Psoas muscle (tissue), 7 donors: ENCODE measurements at regions not wholly inside any gene's neighbourhood (a gene's known extent, or its start where the extent isn't known, plus 50 kb on each side); places are given as distances from the start of the nearest gene placed in this dataset.

Experiments used
- ATAC-seq, 4 donors: fragments of 200-7000 bp; cut with Tn5 transposase; one replicate each; pipeline ENCODE4 v1.9.1; 2020; ENCODE audit warnings: moderate library complexity in 3 of 4, mild to moderate bottlenecking in 2 of 4
- DNase-seq, 2 donors: peaks; one replicate each; pipeline ENCODE4 v3.0.0-alpha.2; 2020
- H3K27ac ChIP-seq: fragments of 200-600 bp; one replicate; pipeline ENCODE4 v1.8.0; 2022
- H3K27me3 ChIP-seq, 3 donors: fragments of 200-600 bp in 1 of 3; one replicate each; pipeline versions ENCODE4 v1.6.1 to v1.8.0; 2013 to 2022; ENCODE audit warnings: low read length in 2 of 3, mild to moderate bottlenecking in 2 of 3, moderate library complexity in 1 of 3; ENCODE audit not compliant: insufficient read depth in 3 of 3
- H3K36me3 ChIP-seq, 2 donors: fragments of 200-600 bp in 1 of 2; one replicate each; pipeline versions ENCODE4 v1.6.1 to v1.8.0; 2013 to 2022; ENCODE audit warnings: low read depth in 1 of 2, mild to moderate bottlenecking in 1 of 2, moderate library complexity in 1 of 2; ENCODE audit not compliant: insufficient read depth in 1 of 2
- H3K4me1 ChIP-seq: fragments of 200-600 bp; one replicate; pipeline ENCODE4 v1.8.0; 2022
- H3K4me3 ChIP-seq: fragments of 200-600 bp; one replicate; pipeline ENCODE4 v1.8.0; 2022; ENCODE audit warnings: mild to moderate bottlenecking
- H3K9me3 ChIP-seq: fragments of 200-600 bp; one replicate; pipeline ENCODE4 v1.8.0; 2022
- WGBS, 3 donors: extraction: QIAGEN DNeasy Blood & Tissue Kit; methylation state at CpG; one replicate each; pipeline versions ENCODE4 v1.1.6 to v1.1.7; 2013; 5-methylcytosine and 5-hydroxymethylcytosine counted together
- intact Hi-C, 2 donors: fragments of 100-400 bp; cut with DNase I; formaldehyde crosslinking; loops; one replicate each; pipeline versions ENCODE4 v1.11.0 to v1.14.2; 2022
- TF ChIP-seq, protein P1 (sequence below): fragments of 200-600 bp; IDR thresholded peaks from one replicate; pipeline ENCODE4 v1.8.0; 2022; ENCODE audit warnings: antibody characterized with exemption
- donor health status: healthy with polysubstance abuse.
- donor health status: DM: no; HTN: no; CAD: no; lungs with moderate emphysema.
- donor health status: Bipolar disorder and iron deficiency.
- donor health status: healthy.
- donor health status: DM: yes; HTN: yes; CAD: no.
- donor health status: DM: no; HTN: no; CAD: no.
- donor health status: DM: yes; HTN: yes; CAD: no.

- TF ChIP-seq, protein P1, sequence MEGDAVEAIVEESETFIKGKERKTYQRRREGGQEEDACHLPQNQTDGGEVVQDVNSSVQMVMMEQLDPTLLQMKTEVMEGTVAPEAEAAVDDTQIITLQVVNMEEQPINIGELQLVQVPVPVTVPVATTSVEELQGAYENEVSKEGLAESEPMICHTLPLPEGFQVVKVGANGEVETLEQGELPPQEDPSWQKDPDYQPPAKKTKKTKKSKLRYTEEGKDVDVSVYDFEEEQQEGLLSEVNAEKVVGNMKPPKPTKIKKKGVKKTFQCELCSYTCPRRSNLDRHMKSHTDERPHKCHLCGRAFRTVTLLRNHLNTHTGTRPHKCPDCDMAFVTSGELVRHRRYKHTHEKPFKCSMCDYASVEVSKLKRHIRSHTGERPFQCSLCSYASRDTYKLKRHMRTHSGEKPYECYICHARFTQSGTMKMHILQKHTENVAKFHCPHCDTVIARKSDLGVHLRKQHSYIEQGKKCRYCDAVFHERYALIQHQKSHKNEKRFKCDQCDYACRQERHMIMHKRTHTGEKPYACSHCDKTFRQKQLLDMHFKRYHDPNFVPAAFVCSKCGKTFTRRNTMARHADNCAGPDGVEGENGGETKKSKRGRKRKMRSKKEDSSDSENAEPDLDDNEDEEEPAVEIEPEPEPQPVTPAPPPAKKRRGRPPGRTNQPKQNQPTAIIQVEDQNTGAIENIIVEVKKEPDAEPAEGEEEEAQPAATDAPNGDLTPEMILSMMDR, result no peak
- ATAC-seq, result no peak
- Histone ChIP-seq H3K27ac (no peak overlapping the region), H3K27me3 (no peaks in the 10 kb centered on the region), H3K4me3 (no peak overlapping the region), H3K36me3 (no peaks in the 10 kb centered on the region), H3K9me3 (no peaks in the 10 kb centered on the region), H3K4me1 (no peaks in the 10 kb centered on the region)
- no peak for DNase-seq
- intact Hi-C loops, result no loop called here
- WGBS, 3 donors, result 84 to 88% (median 84%) methylated on average over 4 of the region's 4 CpGs
These were observed 711.1 kb upstream of the SEL1L start for GRCh38 chr14:82244791-82245190.

DNA sequence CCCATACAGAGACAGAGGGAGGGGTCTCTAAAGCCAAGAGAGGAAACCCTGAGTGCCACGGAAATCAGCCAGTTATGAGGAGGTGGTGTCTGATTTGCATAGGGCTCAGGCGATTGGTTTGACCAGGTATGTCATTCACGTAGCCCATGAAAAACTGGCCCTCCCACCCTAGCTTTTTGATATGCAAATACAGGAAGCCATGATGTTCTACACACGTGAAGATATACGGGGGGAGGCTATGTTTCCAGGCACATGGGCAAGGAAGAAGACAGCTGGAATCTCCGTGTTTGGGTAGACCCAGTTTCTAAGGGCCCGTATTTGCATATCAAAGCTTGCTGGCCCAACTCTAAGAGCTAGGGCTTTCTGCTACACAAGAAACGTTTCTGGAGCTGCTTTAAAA, 717.8 kb upstream of the SEL1L start:
- H3K36me3 ChIP-seq, result no peaks in the 10 kb centered on the region
- no peak overlapping the region for H3K4me3 ChIP-seq
- H3K4me1 ChIP-seq, result no peaks in the 10 kb centered on the region
- DNase-seq, result no peak
- intact Hi-C loops, result no loop called here
- no peaks in the 10 kb centered on the region for H3K9me3 ChIP-seq
- no peaks in the 10 kb centered on the region for H3K27me3 ChIP-seq
- TF ChIP-seq, protein P1, result no peak
- no peak for ATAC-seq
- H3K27ac ChIP-seq, result no peak overlapping the region
- WGBS, 3 donors, result 73 to 86% (median 74%) methylated on average over 8 of the region's 8 CpGs

- H3K27ac ChIP-seq, result no peak overlapping the region
- DNase-seq (no peak), ATAC-seq (no peak)
- no peaks in the 10 kb centered on the region for H3K4me1 ChIP-seq
- TF ChIP-seq, protein P1, result no peak
- no peak overlapping the region for H3K4me3 ChIP-seq
- no peaks in the 10 kb centered on the region for H3K36me3 ChIP-seq
- H3K9me3 ChIP-seq, result no peaks in the 10 kb centered on the region
- intact Hi-C loops, result no loop called here
- H3K27me3 ChIP-seq, result no peaks in the 10 kb centered on the region
These were observed 736.6 kb upstream of the SEL1L start for GRCh38 chr14:82270286-82270685.

DNA sequence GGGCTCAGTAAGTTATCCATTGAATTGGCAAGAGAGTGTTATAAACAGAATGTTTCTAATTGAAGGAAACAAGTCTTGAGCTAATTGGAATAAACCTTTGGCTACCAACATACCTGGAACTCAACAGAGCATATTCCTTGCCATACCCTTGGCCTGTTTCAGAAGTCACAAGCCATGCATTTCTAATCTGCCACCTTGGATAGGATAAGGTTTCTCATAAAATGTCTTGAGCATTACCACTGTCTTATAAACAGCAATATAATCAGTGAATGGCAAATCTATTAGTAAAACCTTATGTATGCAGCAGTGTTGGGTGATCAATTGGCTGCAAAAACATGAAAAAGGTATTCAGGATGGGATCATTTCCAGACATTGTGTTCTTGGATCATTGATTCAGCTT, 765.2 kb upstream of the SEL1L start:
- Histone ChIP-seq H3K4me3 (no peak overlapping the region), H3K36me3 (no peaks in the 10 kb centered on the region), H3K27ac (no peak overlapping the region), H3K9me3 (no peaks in the 10 kb centered on the region), H3K27me3 (no peaks in the 10 kb centered on the region), H3K4me1 (no peaks in the 10 kb centered on the region)
- DNase-seq (no peak), ATAC-seq (no peak)
- TF ChIP-seq, protein P1, result no peak
- intact Hi-C loops, result no loop called here

DNA sequence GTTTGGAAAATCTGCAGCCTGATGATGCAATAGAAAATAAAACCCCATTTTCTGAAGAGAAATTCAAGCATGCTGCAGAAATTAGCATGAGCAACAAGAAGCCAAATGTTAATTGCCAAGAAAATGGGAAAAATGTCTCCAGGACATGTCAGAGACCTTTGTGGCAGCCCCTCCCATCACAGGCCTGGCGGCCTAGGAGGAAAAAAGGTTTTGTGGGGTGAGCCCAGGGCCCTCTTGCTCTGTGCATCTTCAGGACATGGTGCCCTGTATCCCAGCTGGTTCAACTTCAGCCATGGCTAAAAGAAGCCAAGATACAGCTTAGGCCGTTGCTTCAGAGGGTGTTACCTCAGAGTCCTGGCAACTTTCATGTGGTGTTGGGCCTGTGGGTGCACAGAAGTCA, 775.5 kb upstream of the SEL1L start:
- no peaks in the 10 kb centered on the region for H3K36me3 ChIP-seq
- ATAC-seq, result no peak
- no peak overlapping the region for H3K4me3 ChIP-seq
- no peak for DNase-seq
- H3K27ac ChIP-seq, result no peak overlapping the region
- intact Hi-C loops, result no loop called here
- H3K27me3 ChIP-seq, result no peaks in the 10 kb centered on the region
- WGBS, 3 donors, result 60 to 92% (median 77%) methylated on average over 2 of the region's 2 CpGs
- H3K9me3 ChIP-seq, result no peaks in the 10 kb centered on the region
- TF ChIP-seq, protein P1, result no peak
- no peaks in the 10 kb centered on the region for H3K4me1 ChIP-seq
